ENCODE measurements at regions not wholly inside any gene's neighbourhood (a gene's known extent, or its start where the extent isn't known, plus 50 kb on each side); places are given as distances from the start of the nearest gene placed in this dataset. TPM values are rescaled to one million over a fixed set of nuclear protein-coding genes. Genes with fewer than 3 reads are reported as not detected.

- DNase-seq (ENCODE audit: low read depth in 2 of 3, low spot score in 2 of 3): no peak
These were observed 72.0 kb upstream of the CD96 start for GRCh38 chr3:111470032-111470431.

- no peak for DNase-seq (ENCODE audit: low read depth in 2 of 3, low spot score in 2 of 3)
These were observed 70.2 kb upstream of the CD96 start for GRCh38 chr3:111471831-111472230.

GRCh38 chr3:111472556-111472955 lies 69.4 kb upstream of the CD96 start:
- DNase-seq (ENCODE audit: low read depth in 2 of 3, low spot score in 2 of 3): no peak

GRCh38 chr3:111473550-111473949 lies 68.4 kb upstream of the CD96 start:
- DNase-seq (ENCODE audit: low read depth in 2 of 3, low spot score in 2 of 3): no peak

GRCh38 chr3:111476701-111477100 lies 65.3 kb upstream of the CD96 start:
- no peak for DNase-seq (ENCODE audit: low read depth in 2 of 3, low spot score in 2 of 3)

GRCh38 chr3:111480091-111480490 lies 61.9 kb upstream of the CD96 start:
- no peak for DNase-seq (ENCODE audit: low read depth in 2 of 3, low spot score in 2 of 3)

- no peak for DNase-seq (ENCODE audit: low read depth in 2 of 3, low spot score in 2 of 3)
These were observed 60.4 kb upstream of the CD96 start for GRCh38 chr3:111481551-111481950.

- no peak for DNase-seq (ENCODE audit: low read depth in 2 of 3, low spot score in 2 of 3)
These were observed 59.4 kb upstream of the CD96 start for GRCh38 chr3:111482574-111482973.

GRCh38 chr3:111485086-111485485 lies 56.9 kb upstream of the CD96 start:
- no peak for DNase-seq (ENCODE audit: low read depth in 2 of 3, low spot score in 2 of 3)

Small RNA genes in the stretch of these regions (small RNA-seq; reads per million reads assigned to genes)
- gene ATP6V0CP2: not detected

All from hematopoietic multipotent progenitor cell (in vitro differentiated cells).